B cell (primary cell): ENCODE measurements at regions not wholly inside any gene's neighbourhood (a gene's known extent, or its start where the extent isn't known, plus 50 kb on each side); places are given as distances from the start of the nearest gene placed in this dataset.

Source experiments
- EZH2 ChIP-seq: IDR thresholded peaks from 2 replicates; pipeline ENCODE4 v1.6.1; 2012; ENCODE audit warnings: borderline replicate concordance, low read depth, mild to moderate bottlenecking, moderate library complexity, low read length; ENCODE audit not compliant: insufficient read depth, poor library complexity, severe bottlenecking
- TF ChIP-seq, protein P1 (sequence below): fragments of 200-600 bp; IDR thresholded peaks from one replicate; pipeline ENCODE4 v1.8.0; 2022; ENCODE audit warnings: antibody characterized with exemption, mild to moderate bottlenecking

DNA sequence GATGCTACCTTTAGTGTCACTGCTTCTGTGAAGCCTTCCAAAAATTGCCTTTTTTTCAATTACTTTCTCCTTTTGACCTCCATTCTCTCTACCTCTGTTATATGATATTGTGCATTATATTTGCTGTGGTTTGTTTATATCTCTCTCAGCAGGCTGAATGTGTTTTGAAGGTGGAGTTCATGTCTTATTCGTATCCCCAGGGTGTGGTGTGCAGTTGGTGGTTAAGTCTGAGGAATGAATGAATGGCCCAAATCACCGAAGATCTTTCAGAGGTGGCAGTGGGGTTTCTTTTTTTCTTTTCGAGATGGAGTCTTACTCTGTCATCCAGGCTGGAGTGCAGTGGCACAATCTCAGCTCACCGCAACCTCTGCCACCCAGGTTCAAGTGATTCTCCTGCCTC is 53.5 kb upstream of the MAP4K3 start:
- TF ChIP-seq, protein P1, sequence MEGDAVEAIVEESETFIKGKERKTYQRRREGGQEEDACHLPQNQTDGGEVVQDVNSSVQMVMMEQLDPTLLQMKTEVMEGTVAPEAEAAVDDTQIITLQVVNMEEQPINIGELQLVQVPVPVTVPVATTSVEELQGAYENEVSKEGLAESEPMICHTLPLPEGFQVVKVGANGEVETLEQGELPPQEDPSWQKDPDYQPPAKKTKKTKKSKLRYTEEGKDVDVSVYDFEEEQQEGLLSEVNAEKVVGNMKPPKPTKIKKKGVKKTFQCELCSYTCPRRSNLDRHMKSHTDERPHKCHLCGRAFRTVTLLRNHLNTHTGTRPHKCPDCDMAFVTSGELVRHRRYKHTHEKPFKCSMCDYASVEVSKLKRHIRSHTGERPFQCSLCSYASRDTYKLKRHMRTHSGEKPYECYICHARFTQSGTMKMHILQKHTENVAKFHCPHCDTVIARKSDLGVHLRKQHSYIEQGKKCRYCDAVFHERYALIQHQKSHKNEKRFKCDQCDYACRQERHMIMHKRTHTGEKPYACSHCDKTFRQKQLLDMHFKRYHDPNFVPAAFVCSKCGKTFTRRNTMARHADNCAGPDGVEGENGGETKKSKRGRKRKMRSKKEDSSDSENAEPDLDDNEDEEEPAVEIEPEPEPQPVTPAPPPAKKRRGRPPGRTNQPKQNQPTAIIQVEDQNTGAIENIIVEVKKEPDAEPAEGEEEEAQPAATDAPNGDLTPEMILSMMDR, result no peak
- TF ChIP-seq EZH2, result no peak
